BE2C (cell line): ENCODE measurements at regions not wholly inside any gene's neighbourhood (a gene's known extent, or its start where the extent isn't known, plus 50 kb on each side); places are given as distances from the start of the nearest gene placed in this dataset.

Experiments used
- DNase-seq: peaks from one replicate; pipeline ENCODE4 v3.0.0-alpha.2; 2020
- H3K27me3 ChIP-seq: fragments of 250-450 bp; sonication (Bioruptor Pico); 2 replicates; pipeline ENCODE4 v1.5.1; 2020; ENCODE audit warnings: mild to moderate bottlenecking
- H3K36me3 ChIP-seq: fragments of 250-450 bp; sonication (Bioruptor Pico); 2 replicates; pipeline ENCODE4 v1.5.1; 2020; ENCODE audit warnings: mild to moderate bottlenecking
- H3K4me1 ChIP-seq: fragments of 250-450 bp; sonication (Bioruptor Pico); 2 replicates; pipeline ENCODE4 v1.5.1; 2020
- H3K4me3 ChIP-seq: 2 replicates; pipeline ENCODE4 v1.5.1; 2011; ENCODE audit warnings: low read depth, low read length
- H3K9me3 ChIP-seq: fragments of 250-450 bp; sonication (Bioruptor Pico); 2 replicates; pipeline ENCODE4 v1.5.1; 2020
- TF ChIP-seq, protein P1 (sequence below): IDR thresholded peaks from 2 replicates; pipeline ENCODE4 v1.5.1; 2012; ENCODE audit warnings: mild to moderate bottlenecking, low read depth, low read length

DNA sequence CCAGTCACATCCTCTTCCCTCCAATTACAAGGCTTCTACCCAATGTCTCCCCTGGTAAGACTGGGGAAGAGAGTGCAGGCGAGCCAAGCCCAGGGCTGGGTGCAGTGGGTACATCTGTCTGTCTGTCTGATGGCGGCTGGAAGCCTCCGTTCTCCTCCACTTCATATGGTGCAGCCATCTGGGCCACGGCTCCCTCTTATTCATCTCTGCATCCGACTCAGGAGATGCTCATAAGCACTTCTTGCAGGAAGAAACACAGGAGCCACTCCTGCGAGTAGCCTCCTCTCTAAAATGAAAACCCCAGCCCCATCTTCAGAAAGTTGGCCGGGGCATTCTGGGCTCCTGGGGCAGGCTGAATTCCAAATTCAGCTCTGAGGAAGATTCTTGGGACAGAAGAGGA lies 67.5 kb upstream of the SLC6A6 start:
- no peaks in the 10 kb centered on the region for H3K4me1 ChIP-seq
- TF ChIP-seq, protein P1, sequence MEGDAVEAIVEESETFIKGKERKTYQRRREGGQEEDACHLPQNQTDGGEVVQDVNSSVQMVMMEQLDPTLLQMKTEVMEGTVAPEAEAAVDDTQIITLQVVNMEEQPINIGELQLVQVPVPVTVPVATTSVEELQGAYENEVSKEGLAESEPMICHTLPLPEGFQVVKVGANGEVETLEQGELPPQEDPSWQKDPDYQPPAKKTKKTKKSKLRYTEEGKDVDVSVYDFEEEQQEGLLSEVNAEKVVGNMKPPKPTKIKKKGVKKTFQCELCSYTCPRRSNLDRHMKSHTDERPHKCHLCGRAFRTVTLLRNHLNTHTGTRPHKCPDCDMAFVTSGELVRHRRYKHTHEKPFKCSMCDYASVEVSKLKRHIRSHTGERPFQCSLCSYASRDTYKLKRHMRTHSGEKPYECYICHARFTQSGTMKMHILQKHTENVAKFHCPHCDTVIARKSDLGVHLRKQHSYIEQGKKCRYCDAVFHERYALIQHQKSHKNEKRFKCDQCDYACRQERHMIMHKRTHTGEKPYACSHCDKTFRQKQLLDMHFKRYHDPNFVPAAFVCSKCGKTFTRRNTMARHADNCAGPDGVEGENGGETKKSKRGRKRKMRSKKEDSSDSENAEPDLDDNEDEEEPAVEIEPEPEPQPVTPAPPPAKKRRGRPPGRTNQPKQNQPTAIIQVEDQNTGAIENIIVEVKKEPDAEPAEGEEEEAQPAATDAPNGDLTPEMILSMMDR = no peak
- H3K9me3 ChIP-seq = no peaks in the 10 kb centered on the region
- no peaks in the 10 kb centered on the region for H3K27me3 ChIP-seq
- DNase-seq = no peak
- H3K36me3 ChIP-seq = no peaks in the 10 kb centered on the region
- H3K4me3 ChIP-seq = no peak overlapping the region

DNA sequence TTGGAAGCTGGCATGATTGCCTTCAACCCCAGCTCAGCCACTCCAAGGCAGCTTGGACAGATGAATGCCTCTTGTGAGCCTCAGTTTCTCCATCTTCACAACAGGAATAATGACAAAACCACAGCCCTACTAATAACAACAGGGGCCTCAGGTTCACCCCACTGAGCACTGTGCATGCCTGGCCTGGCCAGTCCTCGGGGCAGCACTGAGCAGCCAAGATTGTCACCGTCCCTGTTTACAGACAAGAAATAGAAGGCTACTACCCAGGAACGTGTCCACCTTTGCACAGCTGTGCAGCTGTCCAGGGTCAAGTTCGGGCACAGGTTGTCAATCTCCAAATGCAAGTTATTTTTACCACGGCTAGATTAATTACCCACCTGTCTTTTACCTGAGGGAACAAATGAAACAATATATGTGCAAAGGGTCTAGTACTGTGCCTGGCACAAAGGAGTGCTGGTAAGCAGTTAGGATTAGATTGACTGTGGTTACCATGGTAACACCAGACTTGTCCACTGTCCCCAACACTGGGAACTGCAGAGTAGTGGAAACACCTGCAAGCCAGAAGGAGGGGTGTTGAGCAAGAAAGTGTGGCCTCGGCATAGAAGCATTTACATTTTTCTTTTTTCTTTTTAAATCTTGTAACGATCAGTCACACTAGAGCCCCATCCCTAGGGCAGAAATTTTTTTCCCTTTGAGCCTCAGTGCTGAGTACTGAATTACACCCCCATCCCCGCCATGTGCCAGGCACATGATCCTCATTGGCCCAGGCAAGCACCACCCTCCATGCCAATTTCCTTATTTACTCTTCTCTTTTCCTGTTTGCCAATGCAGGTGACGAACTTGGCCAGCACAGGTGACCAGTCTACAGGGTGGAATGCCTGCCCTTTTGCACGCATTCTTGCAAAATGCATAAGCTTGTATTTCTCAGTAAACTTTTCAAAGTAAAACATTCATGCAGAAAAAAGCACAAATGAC lies 66.3 kb upstream of the SLC6A6 start:
- no peaks in the 10 kb centered on the region for H3K9me3 ChIP-seq
- H3K4me3 ChIP-seq = no peak overlapping the region
- no peak for DNase-seq
- H3K27me3 ChIP-seq = no peaks in the 10 kb centered on the region
- no peaks in the 10 kb centered on the region for H3K36me3 ChIP-seq
- H3K4me1 ChIP-seq = no peaks in the 10 kb centered on the region
- TF ChIP-seq, protein P1 = no peak

DNA sequence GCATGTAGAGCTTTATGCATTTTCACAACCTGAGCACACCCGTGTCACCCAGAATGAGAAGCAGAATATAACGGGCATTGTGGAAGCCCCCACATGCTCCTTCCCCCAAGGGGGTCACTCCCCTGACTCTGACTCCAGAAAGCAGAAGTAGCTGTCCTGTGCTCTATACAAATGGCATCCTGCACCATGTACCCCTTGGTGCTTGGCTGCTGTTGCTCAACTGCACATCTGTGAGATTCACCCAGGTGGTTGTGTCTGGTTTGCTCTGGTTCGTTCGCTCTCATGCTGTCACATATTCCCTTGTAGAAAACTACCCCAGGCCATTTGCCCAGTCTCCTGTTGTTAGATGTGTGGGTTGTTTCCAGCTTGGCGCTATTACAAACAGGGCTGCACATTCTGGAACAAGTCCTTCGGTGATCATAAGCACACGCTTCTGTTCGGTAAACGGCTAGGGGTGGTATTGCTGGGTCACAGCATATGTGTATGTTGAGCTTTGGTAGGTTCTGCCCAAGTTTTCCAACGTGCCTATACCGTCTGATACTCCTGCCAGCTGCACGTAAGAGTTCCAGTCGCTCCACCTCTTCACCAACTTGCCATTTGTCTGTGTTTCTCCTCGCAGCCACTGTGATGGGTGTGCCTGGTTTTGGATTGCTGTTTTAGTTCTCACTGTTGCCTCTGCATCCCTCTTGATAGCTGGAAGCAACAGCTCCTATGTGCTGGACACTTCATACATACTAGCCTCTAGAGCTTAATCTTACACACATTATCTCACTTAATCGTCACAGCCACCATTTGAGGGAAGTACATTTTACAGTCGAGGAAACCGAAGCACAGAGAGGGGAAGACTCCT lies 65.4 kb upstream of the SLC6A6 start:
- no peaks in the 10 kb centered on the region for H3K4me1 ChIP-seq
- DNase-seq = no peak
- H3K9me3 ChIP-seq = no peaks in the 10 kb centered on the region

DNA sequence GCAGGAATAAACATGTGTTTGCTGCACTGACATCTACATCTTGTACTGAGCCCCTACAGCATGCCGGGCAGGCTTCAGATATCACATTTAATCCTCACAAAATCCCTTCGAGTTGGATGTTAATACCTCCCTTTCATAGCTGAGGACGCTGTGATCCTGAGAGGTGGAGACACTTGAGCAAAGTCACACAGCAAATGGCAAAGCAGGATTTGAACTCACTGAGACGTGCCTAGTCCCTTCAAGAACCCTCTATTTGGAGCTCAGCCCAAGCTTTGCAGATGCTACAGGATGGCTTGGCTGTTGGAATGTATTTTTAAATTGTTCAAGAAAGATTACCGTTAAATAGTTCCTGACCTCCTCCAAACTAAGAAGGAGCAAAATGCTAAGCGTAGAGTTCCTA lies 64.6 kb upstream of the SLC6A6 start:
- no peak for DNase-seq
- no peak overlapping the region for H3K4me3 ChIP-seq
- H3K4me1 ChIP-seq = no peaks in the 10 kb centered on the region
- H3K27me3 ChIP-seq = no peaks in the 10 kb centered on the region
- H3K9me3 ChIP-seq = no peaks in the 10 kb centered on the region
- TF ChIP-seq, protein P1 = no peak
- H3K36me3 ChIP-seq = no peaks in the 10 kb centered on the region

More for the DNA sequence above, 65.4 kb upstream of the SLC6A6 start:
- Histone ChIP-seq H3K36me3 (no peaks in the 10 kb centered on the region), H3K27me3 (no peaks in the 10 kb centered on the region), H3K4me3 (no peak overlapping the region)
- TF ChIP-seq, protein P1 = no peak

DNA sequence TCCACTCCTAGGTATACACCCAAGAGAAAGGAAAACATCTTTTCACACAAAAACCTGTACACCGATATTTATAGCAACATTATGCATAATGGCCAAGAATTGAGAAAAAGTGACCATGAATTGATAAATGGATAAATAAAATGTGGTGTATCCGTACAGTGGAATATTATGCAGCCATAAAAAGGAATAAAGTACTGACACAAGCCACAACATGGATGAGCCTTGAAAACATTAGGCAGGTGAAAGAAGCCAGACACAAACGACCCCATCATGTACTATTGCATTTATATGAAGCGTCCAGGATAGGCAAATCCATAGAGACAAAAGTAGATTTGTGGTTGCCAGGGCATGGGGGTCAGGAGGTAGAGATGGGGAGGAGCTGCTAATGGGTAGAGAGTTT lies 64.2 kb upstream of the SLC6A6 start:
- TF ChIP-seq, protein P1 = no peak
- no peak for DNase-seq
- H3K27me3 ChIP-seq = no peaks in the 10 kb centered on the region

More for the DNA sequence above, 64.2 kb upstream of the SLC6A6 start:
- no peaks in the 10 kb centered on the region for H3K4me1 ChIP-seq
- no peaks in the 10 kb centered on the region for H3K9me3 ChIP-seq
- no peak overlapping the region for H3K4me3 ChIP-seq
- H3K36me3 ChIP-seq = no peaks in the 10 kb centered on the region
